ENCODE measurements at regions not wholly inside any gene's neighbourhood (a gene's known extent, or its start where the extent isn't known, plus 50 kb on each side); places are given as distances from the start of the nearest gene placed in this dataset.
"Not testable (repeated sequence)": the region's sequence is repeated elsewhere in the genome, so short reads cannot be mapped to it uniquely, and the experiment has no call there.

GRCh38 chr3:11739706-11740105, 96.0 kb upstream of the VGLL4 start:
- no peak for DNase-seq

- DNase-seq: no peak
Observed at GRCh38 chr3:11739123-11739522, 95.4 kb upstream of the VGLL4 start.

GRCh38 chr3:11737742-11738141, 94.0 kb upstream of the VGLL4 start:
- DNase-seq: no peak

GRCh38 chr3:11736136-11736833, 92.6 kb upstream of the VGLL4 start:
- no peak for DNase-seq

GRCh38 chr3:11735638-11736037, 91.9 kb upstream of the VGLL4 start:
- DNase-seq: no peak

- DNase-seq: not testable (repeated sequence)
Observed at GRCh38 chr3:11735111-11735510, 91.4 kb upstream of the VGLL4 start.

- no peak for DNase-seq
Observed at GRCh38 chr3:11733914-11734313, 90.2 kb upstream of the VGLL4 start.

- no peak for DNase-seq
Observed at GRCh38 chr3:11727207-11727606, 83.5 kb upstream of the VGLL4 start.

GRCh38 chr3:11726146-11726545, 82.4 kb upstream of the VGLL4 start:
- DNase-seq: no peak

GRCh38 chr3:11725340-11725641, 81.6 kb upstream of the VGLL4 start:
- not testable (repeated sequence) for DNase-seq

GRCh38 chr3:11724615-11725339, 81.1 kb upstream of the VGLL4 start:
- DNase-seq: no peak

GRCh38 chr3:11721479-11721878, 77.8 kb upstream of the VGLL4 start:
- DNase-seq: no peak

GRCh38 chr3:11720917-11721411, 77.2 kb upstream of the VGLL4 start:
- DNase-seq: no peak

GRCh38 chr3:11720304-11720898, 76.7 kb upstream of the VGLL4 start:
- peak; percentile 35 for DNase-seq

GRCh38 chr3:11719406-11720303, 75.9 kb upstream of the VGLL4 start:
- DNase-seq: peak; percentile 65

- peak; percentile 27 for DNase-seq
Observed at GRCh38 chr3:11718637-11719405, 75.1 kb upstream of the VGLL4 start.

- DNase-seq: no peak
Observed at GRCh38 chr3:11717768-11718636, 74.3 kb upstream of the VGLL4 start.

- DNase-seq: no peak
Observed at GRCh38 chr3:11717301-11717700, 73.6 kb upstream of the VGLL4 start.

- DNase-seq: no peak
Observed at GRCh38 chr3:11716573-11717290, 73.0 kb upstream of the VGLL4 start.

GRCh38 chr3:11713171-11713570, 69.5 kb upstream of the VGLL4 start:
- no peak for DNase-seq

GRCh38 chr3:11712646-11713045, 68.9 kb upstream of the VGLL4 start:
- DNase-seq: no peak

All from NCI-H1105 treated with DMSO at 0.1 percent for 48 hours (cell line).